ENCODE measurements at regions not wholly inside any gene's neighbourhood (a gene's known extent, or its start where the extent isn't known, plus 50 kb on each side); places are given as distances from the start of the nearest gene placed in this dataset.
"Not testable (repeated sequence)": the region's sequence is repeated elsewhere in the genome, so short reads cannot be mapped to it uniquely, and the experiment has no call there.

DNA sequence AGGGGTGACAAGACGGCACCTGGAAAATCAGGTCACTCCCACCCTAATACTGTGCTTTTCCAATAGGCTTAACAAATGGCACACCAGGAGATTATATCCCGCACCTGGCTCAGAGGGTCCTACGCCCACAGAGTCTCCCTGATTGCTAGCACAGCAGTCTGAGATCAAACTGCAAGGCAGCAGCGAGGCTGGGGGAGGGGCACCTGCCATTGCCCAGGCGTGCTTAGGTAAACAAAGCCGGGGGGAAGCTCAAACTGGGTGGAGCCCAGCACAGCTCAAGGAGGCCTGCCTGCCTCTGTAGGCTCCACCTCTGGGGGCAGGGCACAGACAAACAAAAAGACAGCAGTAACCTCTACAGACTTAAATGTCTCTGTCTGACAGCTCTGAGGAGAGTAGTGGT, 87.4 kb upstream of the PCED1B start:
- TF ChIP-seq, protein P1, sequence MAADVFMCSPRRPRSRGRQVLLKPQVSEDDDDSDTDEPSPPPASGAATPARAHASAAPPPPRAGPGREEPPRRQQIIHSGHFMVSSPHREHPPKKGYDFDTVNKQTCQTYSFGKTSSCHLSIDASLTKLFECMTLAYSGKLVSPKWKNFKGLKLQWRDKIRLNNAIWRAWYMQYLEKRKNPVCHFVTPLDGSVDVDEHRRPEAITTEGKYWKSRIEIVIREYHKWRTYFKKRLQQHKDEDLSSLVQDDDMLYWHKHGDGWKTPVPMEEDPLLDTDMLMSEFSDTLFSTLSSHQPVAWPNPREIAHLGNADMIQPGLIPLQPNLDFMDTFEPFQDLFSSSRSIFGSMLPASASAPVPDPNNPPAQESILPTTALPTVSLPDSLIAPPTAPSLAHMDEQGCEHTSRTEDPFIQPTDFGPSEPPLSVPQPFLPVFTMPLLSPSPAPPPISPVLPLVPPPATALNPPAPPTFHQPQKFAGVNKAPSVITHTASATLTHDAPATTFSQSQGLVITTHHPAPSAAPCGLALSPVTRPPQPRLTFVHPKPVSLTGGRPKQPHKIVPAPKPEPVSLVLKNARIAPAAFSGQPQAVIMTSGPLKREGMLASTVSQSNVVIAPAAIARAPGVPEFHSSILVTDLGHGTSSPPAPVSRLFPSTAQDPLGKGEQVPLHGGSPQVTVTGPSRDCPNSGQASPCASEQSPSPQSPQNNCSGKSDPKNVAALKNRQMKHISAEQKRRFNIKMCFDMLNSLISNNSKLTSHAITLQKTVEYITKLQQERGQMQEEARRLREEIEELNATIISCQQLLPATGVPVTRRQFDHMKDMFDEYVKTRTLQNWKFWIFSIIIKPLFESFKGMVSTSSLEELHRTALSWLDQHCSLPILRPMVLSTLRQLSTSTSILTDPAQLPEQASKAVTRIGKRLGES (CRISPR knock-in tag; IDR thresholded peaks at IDR 0.05; ENCODE audit: borderline replicate concordance) = not testable (repeated sequence)
- TF ChIP-seq HNRNPH1 (optimal IDR thresholded peaks at IDR 0.05; ENCODE audit: low read depth, low read length); CBFB (CRISPR knock-in tag; IDR thresholded peaks at IDR 0.05): not testable (repeated sequence)
- TF ChIP-seq, protein P2, sequence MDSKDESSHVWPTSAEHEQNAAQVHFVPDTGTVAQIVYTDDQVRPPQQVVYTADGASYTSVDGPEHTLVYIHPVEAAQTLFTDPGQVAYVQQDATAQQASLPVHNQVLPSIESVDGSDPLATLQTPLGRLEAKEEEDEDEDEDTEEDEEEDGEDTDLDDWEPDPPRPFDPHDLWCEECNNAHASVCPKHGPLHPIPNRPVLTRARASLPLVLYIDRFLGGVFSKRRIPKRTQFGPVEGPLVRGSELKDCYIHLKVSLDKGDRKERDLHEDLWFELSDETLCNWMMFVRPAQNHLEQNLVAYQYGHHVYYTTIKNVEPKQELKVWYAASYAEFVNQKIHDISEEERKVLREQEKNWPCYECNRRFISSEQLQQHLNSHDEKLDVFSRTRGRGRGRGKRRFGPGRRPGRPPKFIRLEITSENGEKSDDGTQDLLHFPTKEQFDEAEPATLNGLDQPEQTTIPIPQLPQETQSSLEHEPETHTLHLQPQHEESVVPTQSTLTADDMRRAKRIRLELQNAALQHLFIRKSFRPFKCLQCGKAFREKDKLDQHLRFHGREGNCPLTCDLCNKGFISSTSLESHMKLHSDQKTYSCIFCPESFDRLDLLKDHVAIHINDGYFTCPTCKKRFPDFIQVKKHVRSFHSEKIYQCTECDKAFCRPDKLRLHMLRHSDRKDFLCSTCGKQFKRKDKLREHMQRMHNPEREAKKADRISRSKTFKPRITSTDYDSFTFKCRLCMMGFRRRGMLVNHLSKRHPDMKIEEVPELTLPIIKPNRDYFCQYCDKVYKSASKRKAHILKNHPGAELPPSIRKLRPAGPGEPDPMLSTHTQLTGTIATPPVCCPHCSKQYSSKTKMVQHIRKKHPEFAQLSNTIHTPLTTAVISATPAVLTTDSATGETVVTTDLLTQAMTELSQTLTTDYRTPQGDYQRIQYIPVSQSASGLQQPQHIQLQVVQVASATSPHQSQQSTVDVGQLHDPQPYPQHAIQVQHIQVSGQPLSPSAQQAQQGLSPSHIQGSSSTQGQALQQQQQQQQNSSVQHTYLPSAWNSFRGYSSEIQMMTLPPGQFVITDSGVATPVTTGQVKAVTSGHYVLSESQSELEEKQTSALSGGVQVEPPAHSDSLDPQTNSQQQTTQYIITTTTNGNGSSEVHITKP (CRISPR knock-in tag; IDR thresholded peaks at IDR 0.05; ENCODE audit: low read depth) = not testable (repeated sequence)

All from HepG2 (cell line).